ENCODE measurements at regions not wholly inside any gene's neighbourhood (a gene's known extent, or its start where the extent isn't known, plus 50 kb on each side); places are given as distances from the start of the nearest gene placed in this dataset.

DNA sequence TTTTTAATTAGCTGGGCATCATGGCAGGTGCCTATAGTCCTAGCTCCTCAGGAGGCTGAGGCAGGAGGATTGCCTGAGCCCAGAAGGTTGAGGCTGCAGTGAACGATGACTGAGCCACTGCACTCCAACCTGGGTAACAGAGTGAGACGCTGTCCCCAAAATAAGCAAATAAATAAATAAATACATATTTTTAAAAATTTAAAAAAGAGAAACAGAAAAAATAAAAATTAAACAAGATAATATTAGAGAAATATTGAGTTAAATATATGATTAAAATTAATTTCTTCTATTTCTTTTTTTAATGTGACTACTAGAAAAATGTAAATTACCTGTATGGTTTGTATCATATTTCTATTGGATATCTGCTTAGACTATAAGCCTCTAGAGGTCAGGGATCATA lies 59.3 kb upstream of the ATP1A1 start:
- Histone ChIP-seq H3K4me3 (no peak overlapping the region), H3K36me3 (ENCODE audit: control insufficient read depth in 4 of 4, insufficient read depth in 4 of 4, low read length in 4 of 4) (no peaks in the 10 kb centered on the region), H3K4me1 (ENCODE audit: control insufficient read depth in 5 of 5, insufficient read depth in 5 of 5, low read length in 5 of 5) (peaks cover 0 to 52% (median 18%) of the 10 kb centered on the region in 5 donors), H3K27me3 (ENCODE audit: control insufficient read depth in 3 of 3, insufficient read depth in 3 of 3, low read length in 2 of 3) (peaks cover 0 to 4% (median 3%) of the 10 kb centered on the region in 3 donors), H3K27ac (ENCODE audit: low read depth in 1 of 2, low read length in 1 of 2) (no peak overlapping the region), H3K9ac (ENCODE audit: insufficient read depth in 1 of 2, low read length in 2 of 2) (no peak overlapping the region), H3K9me3 (ENCODE audit: control insufficient read depth in 4 of 4, insufficient read depth in 3 of 4, low read length in 3 of 4) (no peaks in the 10 kb centered on the region)
- TF ChIP-seq, protein P1, sequence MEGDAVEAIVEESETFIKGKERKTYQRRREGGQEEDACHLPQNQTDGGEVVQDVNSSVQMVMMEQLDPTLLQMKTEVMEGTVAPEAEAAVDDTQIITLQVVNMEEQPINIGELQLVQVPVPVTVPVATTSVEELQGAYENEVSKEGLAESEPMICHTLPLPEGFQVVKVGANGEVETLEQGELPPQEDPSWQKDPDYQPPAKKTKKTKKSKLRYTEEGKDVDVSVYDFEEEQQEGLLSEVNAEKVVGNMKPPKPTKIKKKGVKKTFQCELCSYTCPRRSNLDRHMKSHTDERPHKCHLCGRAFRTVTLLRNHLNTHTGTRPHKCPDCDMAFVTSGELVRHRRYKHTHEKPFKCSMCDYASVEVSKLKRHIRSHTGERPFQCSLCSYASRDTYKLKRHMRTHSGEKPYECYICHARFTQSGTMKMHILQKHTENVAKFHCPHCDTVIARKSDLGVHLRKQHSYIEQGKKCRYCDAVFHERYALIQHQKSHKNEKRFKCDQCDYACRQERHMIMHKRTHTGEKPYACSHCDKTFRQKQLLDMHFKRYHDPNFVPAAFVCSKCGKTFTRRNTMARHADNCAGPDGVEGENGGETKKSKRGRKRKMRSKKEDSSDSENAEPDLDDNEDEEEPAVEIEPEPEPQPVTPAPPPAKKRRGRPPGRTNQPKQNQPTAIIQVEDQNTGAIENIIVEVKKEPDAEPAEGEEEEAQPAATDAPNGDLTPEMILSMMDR (IDR thresholded peaks at IDR 0.05; ENCODE audit: control extremely low read depth, extremely low read depth): no peak
- DNase-seq (no peak), ATAC-seq (ENCODE audit: insufficient read depth, low FRiP score) (no peak)
- 69 to 94% methylated on average over 2 of the region's 2 CpGs for WGBS, 2 donors

DNA sequence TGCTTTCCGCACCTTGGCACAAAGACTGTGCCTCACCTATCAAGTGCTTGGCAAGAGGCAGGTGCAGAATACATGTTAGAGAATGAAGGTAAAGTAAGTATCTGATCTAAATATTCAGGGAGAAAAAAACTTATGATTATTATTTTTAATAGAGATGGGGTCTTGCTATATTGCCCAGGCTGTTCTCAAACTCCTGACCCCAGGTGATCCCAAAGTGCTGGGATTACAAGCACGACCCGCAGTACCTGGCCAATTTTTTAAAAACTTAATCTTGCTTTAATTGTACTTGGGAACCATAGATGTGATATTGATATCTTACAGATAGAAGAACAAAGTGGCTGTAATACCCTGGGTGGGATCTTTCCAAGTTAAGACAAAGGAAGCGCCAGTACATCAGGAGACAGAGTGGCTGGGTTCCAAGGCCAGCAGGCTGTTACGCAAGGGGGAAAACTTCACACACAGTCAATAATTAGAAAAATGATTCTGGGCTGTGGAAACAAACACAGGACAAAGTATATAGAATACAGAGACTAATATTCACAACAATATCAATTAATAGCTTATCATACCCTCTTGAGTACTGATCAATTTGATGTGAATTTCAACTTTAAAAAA lies 58.6 kb upstream of the ATP1A1 start:
- DNase-seq (peak in 2 of 3 donors; percentile 39 to 72), ATAC-seq (ENCODE audit: insufficient read depth, low FRiP score) (no peak)
- no peaks in the 10 kb centered on the region for H3K36me3 ChIP-seq (ENCODE audit: control insufficient read depth in 4 of 4, insufficient read depth in 4 of 4, low read length in 4 of 4)
- 67 to 83% methylated on average over 5 of the region's 5 CpGs for WGBS, 2 donors
- H3K9me3 ChIP-seq (ENCODE audit: control insufficient read depth in 4 of 4, insufficient read depth in 3 of 4, low read length in 3 of 4): no peaks in the 10 kb centered on the region
- TF ChIP-seq, protein P1 (IDR thresholded peaks at IDR 0.05; ENCODE audit: control extremely low read depth, extremely low read depth): no peak
- no peak overlapping the region for H3K9ac ChIP-seq (ENCODE audit: insufficient read depth in 1 of 2, low read length in 2 of 2)
- H3K4me3 ChIP-seq: no peak overlapping the region
- H3K27ac ChIP-seq (ENCODE audit: low read depth in 1 of 2, low read length in 1 of 2): no peak overlapping the region
- H3K4me1 ChIP-seq (ENCODE audit: control insufficient read depth in 5 of 5, insufficient read depth in 5 of 5, low read length in 5 of 5): peaks cover 0 to 56% (median 23%) of the 10 kb centered on the region in 5 donors
- H3K27me3 ChIP-seq (ENCODE audit: control insufficient read depth in 3 of 3, insufficient read depth in 3 of 3, low read length in 2 of 3): peaks cover 0 to 4% (median 3%) of the 10 kb centered on the region in 3 donors

DNA sequence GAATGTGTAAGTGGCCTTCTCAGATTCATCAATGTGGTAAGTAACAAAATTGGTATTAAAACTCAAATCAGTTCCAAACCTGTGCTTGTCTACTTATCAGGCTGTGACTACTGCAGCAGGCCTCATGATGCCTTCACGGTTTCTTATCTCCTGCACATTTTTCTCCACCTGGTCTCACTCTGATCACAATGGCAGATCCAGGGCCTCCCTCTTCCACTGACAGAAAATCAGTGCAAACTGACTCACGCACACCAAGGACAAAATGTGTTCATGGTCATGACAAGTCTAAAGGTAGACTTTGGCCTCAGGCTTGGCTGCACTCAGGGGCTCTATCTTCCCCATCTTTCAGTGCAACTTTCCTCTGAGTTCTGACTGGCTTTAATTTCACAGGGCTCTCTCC lies 56.7 kb upstream of the ATP1A1 start:
- H3K36me3 ChIP-seq (ENCODE audit: control insufficient read depth in 4 of 4, insufficient read depth in 4 of 4, low read length in 4 of 4): no peaks in the 10 kb centered on the region
- peaks cover 0 to 6% (median 4%) of the 10 kb centered on the region in 3 donors for H3K27me3 ChIP-seq (ENCODE audit: control insufficient read depth in 3 of 3, insufficient read depth in 3 of 3, low read length in 2 of 3)
- TF ChIP-seq, protein P1 (IDR thresholded peaks at IDR 0.05; ENCODE audit: control extremely low read depth, extremely low read depth): no peak
- peaks cover 0 to 39% (median 14%) of the 10 kb centered on the region in 5 donors for H3K4me1 ChIP-seq (ENCODE audit: control insufficient read depth in 5 of 5, insufficient read depth in 5 of 5, low read length in 5 of 5)
- no peak overlapping the region for H3K4me3 ChIP-seq
- WGBS, 2 donors: 93 to 95% methylated on average over 2 of the region's 2 CpGs
- H3K27ac ChIP-seq (ENCODE audit: low read depth in 1 of 2, low read length in 1 of 2): no peak overlapping the region
- ATAC-seq (ENCODE audit: insufficient read depth, low FRiP score) (no peak), DNase-seq (no peak)
- no peak overlapping the region for H3K9ac ChIP-seq (ENCODE audit: insufficient read depth in 1 of 2, low read length in 2 of 2)
- no peaks in the 10 kb centered on the region for H3K9me3 ChIP-seq (ENCODE audit: control insufficient read depth in 4 of 4, insufficient read depth in 3 of 4, low read length in 3 of 4)

DNA sequence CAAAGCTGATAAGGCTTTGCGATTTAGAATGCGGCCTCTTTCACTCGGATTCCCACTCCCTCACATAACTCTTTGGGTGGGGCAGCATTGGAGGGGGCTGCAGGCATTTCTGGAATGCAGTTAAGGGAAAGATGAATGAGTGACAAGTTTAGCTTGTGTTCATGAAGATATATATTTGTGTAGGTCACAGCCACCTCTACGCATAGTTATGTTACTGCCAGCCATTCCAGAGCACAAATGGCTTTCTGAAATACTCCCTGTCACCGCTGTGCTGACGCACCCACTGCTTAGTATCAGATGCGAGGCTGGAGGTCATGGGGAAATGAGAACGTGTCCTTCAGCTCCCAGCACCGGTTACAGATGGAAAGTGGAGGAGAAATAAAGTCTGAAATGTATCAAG lies 54.1 kb upstream of the ATP1A1 start:
- peaks cover 0 to 28% (median 12%) of the 10 kb centered on the region in 5 donors for H3K4me1 ChIP-seq (ENCODE audit: control insufficient read depth in 5 of 5, insufficient read depth in 5 of 5, low read length in 5 of 5)
- DNase-seq (peak in 1 of 3 donors; percentile 44), ATAC-seq (ENCODE audit: insufficient read depth, low FRiP score) (no peak)
- H3K4me3 ChIP-seq: no peak overlapping the region
- peak overlapping the region in 1 of 2 donors; percentile 20 for H3K9ac ChIP-seq (ENCODE audit: insufficient read depth in 1 of 2, low read length in 2 of 2)
- H3K9me3 ChIP-seq (ENCODE audit: control insufficient read depth in 4 of 4, insufficient read depth in 3 of 4, low read length in 3 of 4): no peaks in the 10 kb centered on the region
- peaks cover 0 to 6% (median 6%) of the 10 kb centered on the region in 3 donors for H3K27me3 ChIP-seq (ENCODE audit: control insufficient read depth in 3 of 3, insufficient read depth in 3 of 3, low read length in 2 of 3)
- TF ChIP-seq, protein P1 (IDR thresholded peaks at IDR 0.05; ENCODE audit: control extremely low read depth, extremely low read depth): no peak
- H3K27ac ChIP-seq (ENCODE audit: low read depth in 1 of 2, low read length in 1 of 2): no peak overlapping the region
- H3K36me3 ChIP-seq (ENCODE audit: control insufficient read depth in 4 of 4, insufficient read depth in 4 of 4, low read length in 4 of 4): no peaks in the 10 kb centered on the region
- 68 to 74% methylated on average over 9 of the region's 9 CpGs for WGBS, 2 donors

All from lung (tissue), 11 donors.